Small intestine (tissue), 7 donors: ENCODE measurements at regions not wholly inside any gene's neighbourhood (a gene's known extent, or its start where the extent isn't known, plus 50 kb on each side); places are given as distances from the start of the nearest gene placed in this dataset.

Experiments
- DNase-seq, 2 donors: peaks; one replicate each; pipeline versions ENCODE4 v3.0.0 to v3.0.0-alpha.2; 2013
- FAIRE-seq: peaks from 2 replicates; lab custom pipeline; 2012; peaks lifted over from hg19 to GRCh38; lab: Jason Lieb, UNC
- H3K27ac ChIP-seq, 3 donors: one replicate each; pipeline ENCODE4 v1.5.1; 2013; ENCODE audit warnings: low read length in 2 of 3, mild to moderate bottlenecking in 2 of 3, control low read depth in 1 of 3, inconsistent platforms in 1 of 3, low read depth in 1 of 3, moderate library complexity in 1 of 3
- H3K27me3 ChIP-seq, 3 donors: one replicate each; pipeline ENCODE4 v1.6.1; 2013; ENCODE audit warnings: low read length in 3 of 3, inconsistent platforms in 1 of 3; ENCODE audit not compliant: control insufficient read depth in 3 of 3, insufficient read depth in 3 of 3
- H3K36me3 ChIP-seq, 3 donors: one replicate each; pipeline ENCODE4 v1.6.1; 2013; ENCODE audit warnings: low read length in 3 of 3, inconsistent platforms in 1 of 3, low read depth in 1 of 3, mild to moderate bottlenecking in 1 of 3, moderate library complexity in 1 of 3; ENCODE audit not compliant: control insufficient read depth in 3 of 3, insufficient read depth in 2 of 3
- H3K4me1 ChIP-seq, 3 donors: one replicate each; pipeline ENCODE4 v1.6.1; 2013; ENCODE audit warnings: low read length in 2 of 3, inconsistent platforms in 1 of 3, low read depth in 1 of 3, mild to moderate bottlenecking in 1 of 3, moderate library complexity in 1 of 3; ENCODE audit not compliant: control insufficient read depth in 3 of 3, insufficient read depth in 2 of 3
- H3K4me3 ChIP-seq, 3 donors: one replicate each; pipeline ENCODE4 v1.5.1; 2013; ENCODE audit warnings: low read length in 3 of 3, control low read depth in 1 of 3, inconsistent platforms in 1 of 3, low read depth in 1 of 3, mild to moderate bottlenecking in 1 of 3, moderate library complexity in 1 of 3
- H3K9me3 ChIP-seq, 2 donors: one replicate each; pipeline ENCODE4 v1.6.1; 2013; ENCODE audit warnings: low read depth in 1 of 2, low read length in 1 of 2; ENCODE audit not compliant: control insufficient read depth in 2 of 2, insufficient read depth in 1 of 2
- WGBS, 3 donors: extraction: QIAGEN DNeasy Blood & Tissue Kit; methylation state at CpG; one replicate each; pipeline ENCODE4 v1.1.7; 2013; 5-methylcytosine and 5-hydroxymethylcytosine counted together
- donor health status: healthy with polysubstance abuse.
- donor health status: control.
- donor health status: control.
- donor health status: Bipolar disorder and iron deficiency.
- donor health status: healthy.

DNA sequence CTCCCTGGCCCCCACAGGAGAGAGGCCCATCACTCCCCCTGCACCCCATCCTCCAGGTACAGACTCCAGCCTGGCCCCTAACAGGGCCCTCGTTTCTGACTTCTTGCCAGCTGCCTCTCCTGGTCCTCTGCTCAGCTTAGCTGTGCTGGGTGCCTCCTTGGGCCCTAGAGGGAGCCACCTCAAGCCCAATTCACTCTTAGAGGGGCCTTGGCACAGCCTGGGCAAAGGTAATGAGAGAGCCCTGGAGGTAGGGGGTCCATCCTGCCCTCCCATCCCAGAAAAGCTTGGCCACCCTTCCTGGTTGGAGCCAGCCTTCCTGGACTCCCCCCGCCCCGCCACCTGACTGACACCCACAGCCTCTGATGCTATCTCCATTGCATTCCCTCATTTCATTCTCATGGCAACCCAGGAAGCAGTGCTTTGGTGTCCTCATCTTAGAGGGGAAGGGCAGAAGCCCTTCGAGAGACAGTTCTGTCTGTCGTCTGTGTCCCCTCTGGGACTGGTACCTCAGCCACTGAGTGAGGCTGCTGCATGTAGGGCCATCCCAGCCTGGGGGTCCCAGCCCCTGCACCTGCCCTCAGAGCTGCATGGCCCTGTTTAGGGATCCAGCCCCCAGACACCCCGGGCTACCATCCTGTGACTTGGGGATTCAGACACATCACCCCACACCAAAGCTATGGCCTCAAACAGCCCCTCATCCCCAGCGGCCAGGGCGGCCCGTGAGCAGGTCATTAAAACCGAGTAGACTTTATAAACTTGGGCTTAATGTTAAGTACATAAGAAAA lies 95.5 kb downstream of the BARX1 start:
- no peak overlapping the region for H3K27ac ChIP-seq
- DNase-seq (no peak), FAIRE-seq (no peak)
- WGBS, 3 donors = 72 to 75% (median 73%) methylated on average over 10 of the region's 10 CpGs
- peaks cover 0 to 4% of the 10 kb centered on the region in 2 donors for H3K9me3 ChIP-seq
- no peak overlapping the region for H3K4me3 ChIP-seq
- H3K4me1 ChIP-seq = no peaks in the 10 kb centered on the region
- H3K27me3 ChIP-seq = peaks cover 0 to 32% (median 18%) of the 10 kb centered on the region in 3 donors
- no peaks in the 10 kb centered on the region for H3K36me3 ChIP-seq

DNA sequence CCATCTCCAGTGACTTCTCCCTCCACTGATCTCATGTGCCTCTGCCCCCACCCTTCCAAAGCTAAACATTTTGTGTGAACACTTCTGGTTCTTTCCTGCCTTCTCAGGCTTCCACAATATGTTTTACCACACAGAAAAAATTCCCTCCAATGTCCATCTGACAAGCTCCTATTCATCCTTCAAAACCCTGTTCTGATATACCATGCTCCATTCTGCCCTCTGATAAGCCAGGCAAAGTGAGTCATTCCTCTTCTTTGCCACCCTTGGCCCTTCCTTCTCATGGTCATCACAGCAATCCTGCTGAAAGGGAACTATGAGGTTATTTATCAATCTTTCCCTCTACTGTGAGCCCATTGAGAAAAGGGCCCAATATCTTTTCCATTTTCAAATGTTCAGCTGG lies 97.6 kb downstream of the BARX1 start:
- Histone ChIP-seq H3K36me3 (no peaks in the 10 kb centered on the region), H3K9me3 (no peaks in the 10 kb centered on the region), H3K4me1 (no peaks in the 10 kb centered on the region), H3K27me3 (peaks cover 0 to 32% (median 18%) of the 10 kb centered on the region in 3 donors), H3K4me3 (no peak overlapping the region), H3K27ac (no peak overlapping the region)
- FAIRE-seq = no peak
- no peak for DNase-seq

DNA sequence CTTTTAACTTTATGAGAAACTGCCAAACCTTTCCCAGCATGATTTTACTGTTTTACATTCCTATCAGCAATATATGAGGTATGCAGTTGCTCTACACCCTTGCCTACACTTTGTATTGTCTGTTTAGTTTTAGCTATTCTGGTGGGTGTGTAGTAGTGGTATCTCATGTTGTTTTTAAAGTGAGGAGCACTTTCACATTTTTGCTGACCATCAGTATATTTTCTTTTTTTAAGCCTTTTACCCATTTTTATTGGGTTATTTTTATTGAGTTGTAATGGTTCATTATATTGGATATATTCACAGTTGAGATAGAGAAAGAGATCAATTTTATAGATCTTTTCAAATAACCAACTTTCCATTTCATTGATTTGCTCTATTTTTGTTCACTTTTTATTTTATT lies 102.4 kb downstream of the BARX1 start:
- Histone ChIP-seq H3K27ac (no peak overlapping the region), H3K9me3 (no peaks in the 10 kb centered on the region)
- DNase-seq = no peak

DNA sequence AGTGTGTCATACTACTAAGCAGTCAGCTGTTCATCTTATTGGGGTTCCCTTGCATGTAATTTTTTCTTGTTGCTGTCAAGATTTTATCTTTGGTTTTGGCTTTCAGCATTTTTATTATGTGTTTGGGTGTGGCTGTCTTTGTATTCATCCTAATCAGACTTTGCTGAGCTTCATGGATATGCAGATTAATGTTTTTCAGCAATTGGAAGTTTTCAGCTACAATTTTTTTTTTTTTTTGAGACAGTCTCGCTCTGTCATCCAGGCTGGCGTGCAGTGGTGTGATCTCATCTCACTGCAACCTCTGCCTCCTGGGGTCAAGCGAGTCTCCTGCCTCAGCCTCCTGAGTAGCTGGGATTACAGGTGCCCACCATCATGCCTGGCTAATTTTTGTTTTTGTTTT lies 108.8 kb downstream of the BARX1 start:
- FAIRE-seq = no peak
- Histone ChIP-seq H3K4me1 (no peaks in the 10 kb centered on the region), H3K9me3 (no peaks in the 10 kb centered on the region), H3K36me3 (no peaks in the 10 kb centered on the region), H3K27me3 (peaks cover 0 to 6% (median 2%) of the 10 kb centered on the region in 3 donors), H3K4me3 (no peak overlapping the region), H3K27ac (no peak overlapping the region)
- no peak for DNase-seq
- WGBS, 3 donors = 87 to 95% (median 87%) methylated on average over 3 of the region's 3 CpGs

More for the DNA sequence above, 102.4 kb downstream of the BARX1 start:
- no peaks in the 10 kb centered on the region for H3K36me3 ChIP-seq
- no peak overlapping the region for H3K4me3 ChIP-seq
- peaks cover 0 to 7% (median 3%) of the 10 kb centered on the region in 3 donors for H3K27me3 ChIP-seq
- H3K4me1 ChIP-seq = no peaks in the 10 kb centered on the region
- no peak for FAIRE-seq

DNA sequence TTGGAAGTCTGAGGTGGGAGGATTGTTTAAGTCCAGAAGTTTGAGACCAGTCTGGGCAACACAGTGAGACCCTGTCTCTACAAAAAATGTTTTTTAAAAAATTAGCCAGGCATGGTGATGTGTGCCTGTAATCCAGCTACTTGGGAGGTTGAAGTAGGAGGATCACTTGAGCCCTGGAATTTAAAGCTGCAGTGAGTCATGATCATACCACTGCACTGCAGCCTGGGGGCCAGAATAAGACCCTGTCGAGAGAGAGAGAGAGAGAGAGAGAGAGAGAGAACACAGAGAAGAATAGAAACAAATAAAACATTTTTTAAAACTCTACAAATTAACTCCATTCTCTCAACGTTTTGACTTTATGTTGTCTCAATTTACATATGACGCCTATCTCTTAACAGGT lies 111.8 kb downstream of the BARX1 start:
- H3K4me1 ChIP-seq = no peaks in the 10 kb centered on the region
- H3K9me3 ChIP-seq = no peaks in the 10 kb centered on the region
- DNase-seq = no peak
- no peak overlapping the region for H3K4me3 ChIP-seq
- 61 to 66% (median 63%) methylated on average over 3 of the region's 3 CpGs for WGBS, 3 donors
- H3K27me3 ChIP-seq = peaks cover 0 to 6% (median 2%) of the 10 kb centered on the region in 3 donors
- FAIRE-seq = no peak
- H3K27ac ChIP-seq = no peak overlapping the region
- no peaks in the 10 kb centered on the region for H3K36me3 ChIP-seq

DNA sequence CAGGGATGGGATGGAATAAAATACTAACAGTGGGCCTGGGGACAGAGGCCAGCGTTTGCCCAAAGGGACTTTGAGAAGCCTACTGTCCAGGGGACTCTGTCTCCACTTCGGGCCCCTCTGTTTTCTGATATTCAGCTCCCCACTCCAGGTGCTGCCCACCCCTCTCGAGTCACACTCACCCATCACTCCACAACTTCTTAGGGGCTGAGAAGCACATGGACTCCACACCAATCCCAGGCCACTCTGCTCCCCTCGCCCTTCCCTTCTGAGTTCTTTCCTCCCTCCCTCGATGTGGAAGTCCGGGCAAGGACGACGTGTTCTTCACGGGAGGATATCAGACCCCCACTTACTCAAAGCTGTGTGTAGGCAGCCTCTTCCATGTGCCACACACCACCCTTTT lies 124.5 kb downstream of the BARX1 start:
- FAIRE-seq = no peak
- H3K4me1 ChIP-seq = no peaks in the 10 kb centered on the region
- H3K4me3 ChIP-seq = no peak overlapping the region
- no peak for DNase-seq
- 73 to 83% (median 74%) methylated on average over 9 of the region's 9 CpGs for WGBS, 3 donors
- no peaks in the 10 kb centered on the region for H3K9me3 ChIP-seq
- no peaks in the 10 kb centered on the region for H3K36me3 ChIP-seq
- no peak overlapping the region for H3K27ac ChIP-seq
- H3K27me3 ChIP-seq = peaks cover 0 to 22% (median 0%) of the 10 kb centered on the region in 3 donors

DNA sequence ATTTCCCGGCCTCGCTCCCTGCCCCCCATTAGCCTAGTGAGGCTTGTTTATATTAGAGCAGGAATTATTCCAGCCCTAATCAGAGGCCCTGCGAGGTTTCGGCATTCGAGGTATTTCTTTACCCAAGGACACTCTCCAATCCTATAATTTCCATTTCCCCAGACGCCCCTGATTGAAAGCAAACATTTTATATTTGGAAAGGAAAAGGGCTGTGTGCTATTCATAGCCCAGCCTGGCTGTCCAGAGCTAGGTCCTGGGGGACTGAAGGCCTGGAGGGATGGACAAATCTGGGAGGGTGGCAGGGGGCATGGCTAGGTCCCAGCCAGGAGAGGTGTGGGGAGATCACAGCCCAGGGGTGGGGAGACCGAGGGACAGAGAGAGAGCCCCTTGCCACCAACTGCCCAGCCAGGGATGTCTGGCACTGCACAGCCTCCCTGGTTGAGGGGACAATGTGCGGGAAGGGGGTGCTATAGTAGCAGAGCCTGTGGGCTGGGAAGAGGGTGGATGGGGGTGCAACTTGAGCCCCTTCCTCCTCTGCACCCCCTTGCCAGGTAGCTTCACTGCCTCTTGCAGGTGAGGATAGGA lies 125.1 kb downstream of the BARX1 start:
- 64 to 75% (median 72%) methylated on average over 7 to 8 of the region's 8 CpGs for WGBS, 3 donors
- DNase-seq = no peak
- Histone ChIP-seq H3K4me1 (no peaks in the 10 kb centered on the region), H3K4me3 (no peak overlapping the region), H3K27me3 (peaks cover 0 to 27% (median 0%) of the 10 kb centered on the region in 3 donors), H3K27ac (no peak overlapping the region), H3K36me3 (no peaks in the 10 kb centered on the region), H3K9me3 (no peaks in the 10 kb centered on the region)
- no peak for FAIRE-seq

DNA sequence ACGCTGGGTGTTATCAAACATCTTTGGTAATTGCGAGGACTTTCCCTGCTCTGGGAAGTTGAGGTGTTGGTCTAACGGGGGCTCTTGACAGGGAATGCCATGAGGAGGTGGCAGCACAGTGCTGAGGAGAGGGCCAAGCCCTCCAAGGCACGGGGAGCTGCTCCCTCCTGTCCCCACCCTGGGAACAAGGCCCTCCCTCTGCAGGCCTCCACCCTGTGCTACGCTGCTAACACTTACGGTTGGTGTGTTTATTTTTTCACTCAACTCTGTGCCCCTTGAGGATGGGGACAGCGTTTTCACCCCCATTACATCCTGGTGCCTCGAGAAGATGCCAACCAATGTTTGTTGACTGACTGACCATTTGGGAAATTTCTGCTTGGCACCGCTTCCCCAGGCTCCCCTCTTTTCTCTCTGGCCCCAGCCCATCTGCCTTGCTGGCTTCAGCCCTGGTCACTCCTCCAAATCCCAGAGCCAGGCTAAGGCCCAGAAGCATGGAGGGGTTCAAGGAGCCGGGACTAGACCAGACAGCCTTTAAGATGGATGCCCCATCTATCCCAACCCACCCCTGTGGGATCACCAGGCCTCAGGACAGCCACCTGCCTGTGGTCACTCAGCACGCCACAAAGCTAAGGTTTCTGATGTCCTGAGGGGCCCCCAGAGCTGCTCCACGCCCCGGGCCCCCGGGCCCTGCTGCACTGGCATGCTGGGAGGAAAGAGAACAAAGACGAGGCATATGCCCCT lies 125.7 kb downstream of the BARX1 start:
- H3K4me3 ChIP-seq = no peak overlapping the region
- H3K4me1 ChIP-seq = no peaks in the 10 kb centered on the region
- H3K27me3 ChIP-seq = peaks cover 0 to 28% (median 0%) of the 10 kb centered on the region in 3 donors
- H3K27ac ChIP-seq = no peak overlapping the region
- H3K36me3 ChIP-seq = no peaks in the 10 kb centered on the region
- FAIRE-seq (no peak), DNase-seq (no peak)
- H3K9me3 ChIP-seq = no peaks in the 10 kb centered on the region
- WGBS, 3 donors = 58 to 66% (median 61%) methylated on average over 14 to 15 of the region's 15 CpGs
